Hepatocyte (in vitro differentiated cells): ENCODE measurements at regions not wholly inside any gene's neighbourhood (a gene's known extent, or its start where the extent isn't known, plus 50 kb on each side); places are given as distances from the start of the nearest gene placed in this dataset.

Experiments
- DNase-seq: peaks from one replicate; pipeline ENCODE4 v3.0.0-alpha.2; 2016; ENCODE audit warnings: low spot score
- H2AFZ ChIP-seq: fragments of 200-600 bp; sonication (generic); 2 replicates; pipeline ENCODE4 v1.6.0; 2016; ENCODE audit warnings: antibody characterized with exemption, mild to moderate bottlenecking
- H3K27ac ChIP-seq: fragments of 200-600 bp; sonication (generic); 2 replicates; pipeline ENCODE4 v1.5.1; 2016; ENCODE audit warnings: mild to moderate bottlenecking
- H3K27me3 ChIP-seq: fragments of 200-600 bp; sonication (generic); 2 replicates; pipeline ENCODE4 v1.6.1; 2016
- H3K36me3 ChIP-seq: fragments of 200-600 bp; sonication (generic); replicated peaks from 2 replicates; pipeline ENCODE4 v1.5.1; 2016; ENCODE audit warnings: low read depth; ENCODE audit not compliant: insufficient read depth
- H3K4me1 ChIP-seq: fragments of 200-600 bp; sonication (generic); 2 replicates; pipeline ENCODE4 v1.5.1; 2016; ENCODE audit warnings: mild to moderate bottlenecking, moderate library complexity; ENCODE audit not compliant: insufficient read depth
- H3K4me2 ChIP-seq: fragments of 200-600 bp; sonication (generic); 2 replicates; pipeline ENCODE4 v1.6.0; 2016
- H3K4me3 ChIP-seq: fragments of 200-600 bp; sonication (generic); 2 replicates; pipeline ENCODE4 v1.5.1; 2016; ENCODE audit warnings: mild to moderate bottlenecking
- H3K79me2 ChIP-seq: fragments of 200-600 bp; sonication (generic); 2 replicates; pipeline ENCODE4 v1.6.0; 2017; ENCODE audit warnings: mild to moderate bottlenecking
- H3K9me2 ChIP-seq: fragments of 200-600 bp; sonication (generic); replicated peaks from 2 replicates; pipeline ENCODE4 v1.6.0; 2017; ENCODE audit warnings: mild to moderate bottlenecking; ENCODE audit not compliant: insufficient read depth
- H3K9me3 ChIP-seq: fragments of 200-600 bp; sonication (generic); 2 replicates; pipeline ENCODE4 v1.5.1; 2016; ENCODE audit warnings: low read depth, mild to moderate bottlenecking
- H4K20me1 ChIP-seq: fragments of 200-600 bp; sonication (generic); 2 replicates; pipeline ENCODE4 v1.6.0; 2016; ENCODE audit warnings: mild to moderate bottlenecking; ENCODE audit not compliant: insufficient read depth, poor library complexity, severe bottlenecking
- CTCF ChIP-seq: fragments of 200-600 bp; sonication (generic); IDR thresholded peaks from 2 replicates; pipeline ENCODE4 v1.5.1; 2016; ENCODE audit warnings: antibody characterized with exemption, mild to moderate bottlenecking; ENCODE audit not compliant: poor library complexity
- EZH2 ChIP-seq: fragments of 200-600 bp; sonication (generic); IDR thresholded peaks from 2 replicates; pipeline ENCODE4 v1.6.1; 2016; ENCODE audit warnings: antibody characterized with exemption, mild to moderate bottlenecking, borderline replicate concordance
- EZH2phosphoT487 ChIP-seq: fragments of 200-600 bp; sonication (generic); IDR thresholded peaks from one replicate; pipeline ENCODE4 v1.6.1; 2018; ENCODE audit warnings: antibody characterized with exemption, mild to moderate bottlenecking, low read depth, moderate library complexity; ENCODE audit not compliant: unreplicated experiment, severe bottlenecking
- WGBS: methylation state at CpG from one replicate; pipeline ENCODE4 v1.1.6; 2016; ENCODE audit warnings: low lambda C conversion rate; ENCODE audit errors: missing lambda C conversion rate; 5-methylcytosine and 5-hydroxymethylcytosine counted together

- Histone ChIP-seq H3K4me1 (peaks cover 5% of the 10 kb centered on the region), H3K27ac (peak overlapping the region; percentile 65), H3K4me2 (no peak overlapping the region), H3K27me3 (no peaks in the 10 kb centered on the region), H3K9me3 (no peaks in the 10 kb centered on the region), H3K4me3 (no peak overlapping the region), H3K79me2 (no peaks in the 10 kb centered on the region), H2AFZ (no peak overlapping the region), H4K20me1 (no peaks in the 10 kb centered on the region), H3K36me3 (no peaks in the 10 kb centered on the region), H3K9me2 (no peaks in the 10 kb centered on the region)
- TF ChIP-seq CTCF (no peak), EZH2 (no peak), EZH2phosphoT487 (peak; percentile 54)
- WGBS = 27% methylated on average over 2 of the region's 2 CpGs
- DNase-seq = peak; percentile 74
Measured at GRCh38 chr5:125140855-125141254, 394.4 kb upstream of the ZNF608 start.

DNA sequence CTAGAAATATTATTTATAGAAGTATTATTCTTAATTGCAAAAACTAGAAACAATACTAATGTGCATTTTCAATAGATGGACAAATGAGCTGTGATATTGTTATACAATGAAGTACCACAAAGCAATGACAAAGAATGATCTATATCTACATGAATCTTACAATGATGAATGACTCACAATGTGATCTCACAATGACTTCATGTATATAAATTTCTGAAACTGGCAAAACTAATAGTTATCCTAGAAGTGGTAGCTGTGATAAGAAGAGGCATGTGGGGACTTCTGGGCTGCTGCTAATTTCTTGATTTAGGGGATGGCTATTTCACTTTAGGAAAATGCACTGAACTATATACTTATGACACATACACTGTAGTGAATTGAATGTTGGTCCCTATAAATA lies 396.0 kb upstream of the ZNF608 start:
- Histone ChIP-seq H3K9me3 (no peaks in the 10 kb centered on the region), H3K9me2 (no peaks in the 10 kb centered on the region), H3K4me1 (peaks cover 5% of the 10 kb centered on the region), H3K79me2 (no peaks in the 10 kb centered on the region), H3K27ac (no peak overlapping the region), H2AFZ (no peak overlapping the region), H3K36me3 (no peaks in the 10 kb centered on the region), H3K4me2 (no peak overlapping the region), H3K27me3 (no peaks in the 10 kb centered on the region), H3K4me3 (no peak overlapping the region), H4K20me1 (no peaks in the 10 kb centered on the region)
- TF ChIP-seq CTCF = no peak
- TF ChIP-seq EZH2phosphoT487 = no peak
- no peak for TF ChIP-seq EZH2
- DNase-seq = no peak

- Histone ChIP-seq H3K9me2 (no peaks in the 10 kb centered on the region), H3K79me2 (no peaks in the 10 kb centered on the region), H3K27me3 (no peaks in the 10 kb centered on the region), H3K4me1 (peaks cover 5% of the 10 kb centered on the region), H2AFZ (no peak overlapping the region), H4K20me1 (no peaks in the 10 kb centered on the region), H3K27ac (no peak overlapping the region), H3K4me3 (no peak overlapping the region), H3K4me2 (no peak overlapping the region), H3K36me3 (no peaks in the 10 kb centered on the region), H3K9me3 (no peaks in the 10 kb centered on the region)
- 88% methylated on average over 2 of the region's 2 CpGs for WGBS
- DNase-seq = no peak
- TF ChIP-seq EZH2 (no peak), CTCF (no peak), EZH2phosphoT487 (no peak)
Measured at GRCh38 chr5:125143011-125143410, 396.6 kb upstream of the ZNF608 start.

GRCh38 chr5:125148076-125148475 lies 401.6 kb upstream of the ZNF608 start:
- Histone ChIP-seq H2AFZ (no peak overlapping the region), H3K36me3 (no peaks in the 10 kb centered on the region), H4K20me1 (no peaks in the 10 kb centered on the region), H3K27ac (no peak overlapping the region), H3K4me2 (no peak overlapping the region), H3K4me1 (peaks cover 13% of the 10 kb centered on the region), H3K4me3 (no peak overlapping the region), H3K9me2 (no peaks in the 10 kb centered on the region), H3K27me3 (no peaks in the 10 kb centered on the region), H3K79me2 (no peaks in the 10 kb centered on the region), H3K9me3 (no peaks in the 10 kb centered on the region)
- DNase-seq = no peak
- TF ChIP-seq CTCF = no peak
- no peak for TF ChIP-seq EZH2
- no peak for TF ChIP-seq EZH2phosphoT487
- WGBS = 65% methylated on average over 1 of the region's 1 CpG
